SU-DHL-6 (cell line): ENCODE measurements at regions not wholly inside any gene's neighbourhood (a gene's known extent, or its start where the extent isn't known, plus 50 kb on each side); places are given as distances from the start of the nearest gene placed in this dataset.
A peak's percentile ranks its signal among the peaks of the same experiment; 100 is the strongest.

Experiments
- H2AFZ ChIP-seq: fragments of 200-600 bp; sonication (generic); 2 replicates; pipeline ENCODE4 v1.6.1; 2014; ENCODE audit warnings: low read depth, mild to moderate bottlenecking, moderate library complexity, mixed read lengths, antibody characterized with exemption, low read length; ENCODE audit not compliant: severe bottlenecking
- H3F3A ChIP-seq: fragments of 200-600 bp; shearing (Covaris generic); 2 replicates; pipeline ENCODE4 v1.6.0; 2016; ENCODE audit warnings: antibody characterized with exemption, mild to moderate bottlenecking; ENCODE audit not compliant: insufficient read depth
- H3K27ac ChIP-seq: fragments of 200-600 bp; sonication (generic); 2 replicates; pipeline ENCODE4 v1.5.1; 2016; ENCODE audit warnings: low read depth, mild to moderate bottlenecking, low read length, moderate library complexity, mixed read lengths
- H3K27me3 ChIP-seq: fragments of 200-600 bp; sonication (generic), shearing (Covaris generic); 2 replicates; pipeline ENCODE4 v1.6.0; 2014; ENCODE audit warnings: mild to moderate bottlenecking, low read length
- H3K36me3 ChIP-seq: fragments of 200-600 bp; sonication (generic); 2 replicates; pipeline ENCODE4 v1.6.1; 2014; ENCODE audit warnings: mild to moderate bottlenecking, low read length, mixed read lengths
- H3K4me2 ChIP-seq: fragments of 300-600, 200-600 bp; shearing (Covaris generic), sonication (generic); 2 replicates; pipeline ENCODE4 v1.6.0; 2014; ENCODE audit warnings: low read length, low read depth, mild to moderate bottlenecking; ENCODE audit not compliant: poor library complexity, severe bottlenecking
- H3K4me3 ChIP-seq: fragments of 200-600 bp; sonication (generic); 2 replicates; pipeline ENCODE4 v1.5.1; 2014; ENCODE audit warnings: antibody characterized with exemption, low read length, mild to moderate bottlenecking, mixed read lengths; ENCODE audit not compliant: insufficient read depth, poor library complexity, severe bottlenecking
- H3K79me2 ChIP-seq: fragments of 200-600 bp; sonication (generic); 2 replicates; pipeline ENCODE4 v1.6.1; 2014; ENCODE audit warnings: mild to moderate bottlenecking, low read length, moderate library complexity; ENCODE audit not compliant: insufficient read depth
- H3K9ac ChIP-seq: fragments of 200-600 bp; sonication (generic); 2 replicates; pipeline ENCODE4 v1.7.0; 2014; ENCODE audit warnings: mild to moderate bottlenecking, low read length
- H3K9me2 ChIP-seq: fragments of 200-600 bp; sonication (generic); replicated peaks from 2 replicates; pipeline ENCODE4 v1.6.1; 2014; ENCODE audit warnings: low read length; ENCODE audit not compliant: insufficient read depth
- H3K9me3 ChIP-seq: fragments of 200-600 bp; sonication (generic); 2 replicates; pipeline ENCODE4 v1.6.1; 2014; ENCODE audit warnings: low read length, mixed read lengths; ENCODE audit not compliant: insufficient read depth
- H4K20me1 ChIP-seq: fragments of 200-600 bp; sonication (generic); 2 replicates; pipeline ENCODE4 v1.6.1; 2014; ENCODE audit warnings: low read depth, mild to moderate bottlenecking, antibody characterized with exemption, low read length, moderate library complexity, mixed read lengths
- CTCF ChIP-seq: fragments of 200-600 bp; sonication (generic); IDR thresholded peaks from one replicate; pipeline ENCODE4 v1.5.1; 2017; ENCODE audit warnings: antibody characterized with exemption, mild to moderate bottlenecking, low read length, moderate library complexity; ENCODE audit not compliant: insufficient read depth, poor library complexity, severe bottlenecking
- EZH2phosphoT487 ChIP-seq: fragments of 200-600 bp; sonication (generic), shearing (Covaris generic); conservative IDR thresholded peaks from 2 replicates; pipeline ENCODE4 v1.6.1; 2018; ENCODE audit warnings: mild to moderate bottlenecking, antibody characterized with exemption, low read length, moderate library complexity, mixed read lengths

GRCh38 chr1:200337410-200337809, 72.4 kb downstream of the ZNF281 start:
- Histone ChIP-seq H3F3A (no peaks in the 10 kb centered on the region), H3K9me3 (no peaks in the 10 kb centered on the region), H3K79me2 (no peaks in the 10 kb centered on the region), H3K27ac (peak overlapping the region; percentile 40), H3K9me2 (no peaks in the 10 kb centered on the region), H3K4me3 (no peak overlapping the region), H3K36me3 (no peaks in the 10 kb centered on the region), H3K9ac (no peak overlapping the region), H4K20me1 (no peaks in the 10 kb centered on the region), H2AFZ (peak overlapping the region; percentile 61), H3K27me3 (no peaks in the 10 kb centered on the region), H3K4me2 (peak overlapping the region; percentile 48)
- TF ChIP-seq EZH2phosphoT487: no peak
- no peak for TF ChIP-seq CTCF

- Histone ChIP-seq H3K79me2 (no peaks in the 10 kb centered on the region), H3K9me2 (no peaks in the 10 kb centered on the region), H3K4me3 (no peak overlapping the region), H3K27ac (0 out of 2 replicates have a peak overlapping the region, but pooled peaks have one; percentile 8), H3K27me3 (no peaks in the 10 kb centered on the region), H3K4me2 (no peak overlapping the region), H3F3A (no peaks in the 10 kb centered on the region), H2AFZ (peak overlapping the region; percentile 15), H3K9me3 (no peaks in the 10 kb centered on the region), H3K9ac (no peak overlapping the region), H4K20me1 (no peaks in the 10 kb centered on the region), H3K36me3 (no peaks in the 10 kb centered on the region)
- TF ChIP-seq EZH2phosphoT487: no peak
- TF ChIP-seq CTCF: no peak
Measured at GRCh38 chr1:200336901-200337391, 72.9 kb downstream of the ZNF281 start.

- no peak overlapping the region for H3K9ac ChIP-seq
- H3K9me3 ChIP-seq: no peaks in the 10 kb centered on the region
- no peaks in the 10 kb centered on the region for H3K9me2 ChIP-seq
- H3K79me2 ChIP-seq: no peaks in the 10 kb centered on the region
- peak overlapping the region; percentile 15 for H2AFZ ChIP-seq
- H3K4me2 ChIP-seq: no peak overlapping the region
- H3K4me3 ChIP-seq: no peak overlapping the region
- H4K20me1 ChIP-seq: no peaks in the 10 kb centered on the region
- H3K27me3 ChIP-seq: no peaks in the 10 kb centered on the region
- H3F3A ChIP-seq: no peaks in the 10 kb centered on the region
- no peaks in the 10 kb centered on the region for H3K36me3 ChIP-seq
- 0 out of 2 replicates have a peak overlapping the region, but pooled peaks have one; percentile 8 for H3K27ac ChIP-seq
- no peak for TF ChIP-seq EZH2phosphoT487
- no peak for TF ChIP-seq CTCF
Measured at GRCh38 chr1:200336101-200336845, 73.6 kb downstream of the ZNF281 start.
